H9 (cell line): ENCODE measurements at regions not wholly inside any gene's neighbourhood (a gene's known extent, or its start where the extent isn't known, plus 50 kb on each side); places are given as distances from the start of the nearest gene placed in this dataset.

Source experiments
- DNase-seq: peaks from one replicate; pipeline ENCODE4 v3.0.0-alpha.2; 2017
- H2AFZ ChIP-seq: one replicate; pipeline ENCODE4 v1.6.1; 2013; ENCODE audit warnings: mild to moderate bottlenecking, low read length, control low read depth, moderate library complexity
- H2AK5ac ChIP-seq: 2 replicates; pipeline ENCODE4 v1.6.1; 2013; ENCODE audit warnings: low read length, control low read depth, mixed read lengths; ENCODE audit not compliant: insufficient read length
- H2BK120ac ChIP-seq: one replicate; pipeline ENCODE4 v1.6.1; 2013; ENCODE audit warnings: low read depth, mild to moderate bottlenecking, low read length, control low read depth, inconsistent platforms; ENCODE audit not compliant: poor library complexity, severe bottlenecking
- H2BK12ac ChIP-seq: 2 replicates; pipeline ENCODE4 v1.6.1; 2013; ENCODE audit warnings: low read length, control low read depth, mixed read lengths, low read depth; ENCODE audit not compliant: insufficient read length
- H2BK15ac ChIP-seq: 2 replicates; pipeline ENCODE4 v1.6.1; 2013; ENCODE audit warnings: low read depth, low read length, control low read depth
- H2BK20ac ChIP-seq: one replicate; pipeline ENCODE4 v1.6.1; 2013; ENCODE audit warnings: low read depth, mild to moderate bottlenecking, low read length, control low read depth, inconsistent platforms; ENCODE audit not compliant: poor library complexity, severe bottlenecking
- H2BK5ac ChIP-seq: 2 replicates; pipeline ENCODE4 v1.6.1; 2013; ENCODE audit warnings: low read length, control low read depth, mixed read lengths; ENCODE audit not compliant: insufficient read length
- H3K14ac ChIP-seq: 2 replicates; pipeline ENCODE4 v1.6.1; 2013; ENCODE audit warnings: low read length, control low read depth; ENCODE audit not compliant: insufficient read depth
- H3K18ac ChIP-seq: 2 replicates; pipeline ENCODE4 v1.6.1; 2013; ENCODE audit warnings: low read depth, mild to moderate bottlenecking, mixed read lengths, low read length, control low read depth; ENCODE audit not compliant: insufficient read length
- H3K23ac ChIP-seq: 2 replicates; pipeline ENCODE4 v1.6.1; 2013; ENCODE audit warnings: low read length, control low read depth, mixed read lengths, low read depth; ENCODE audit not compliant: insufficient read length
- H3K23me2 ChIP-seq: 2 replicates; pipeline ENCODE4 v1.6.1; 2013; ENCODE audit warnings: low read depth, mild to moderate bottlenecking, mixed read lengths, low read length, control low read depth; ENCODE audit not compliant: insufficient read length, poor library complexity, severe bottlenecking
- H3K27ac ChIP-seq: 2 replicates; pipeline ENCODE4 v1.5.1; 2013; ENCODE audit warnings: low read length, control low read depth, mixed read lengths, low read depth; ENCODE audit not compliant: insufficient read length
- H3K27me3 ChIP-seq: 2 replicates; pipeline ENCODE4 v1.6.1; 2013; ENCODE audit warnings: low read length, control low read depth, inconsistent platforms; ENCODE audit not compliant: insufficient read depth
- H3K4ac ChIP-seq: 2 replicates; pipeline ENCODE4 v1.6.1; 2013; ENCODE audit warnings: low read depth, mild to moderate bottlenecking, control low read depth, inconsistent platforms, low read length, moderate library complexity
- H3K4me1 ChIP-seq: 2 replicates; pipeline ENCODE4 v1.6.1; 2013; ENCODE audit warnings: low read length, control low read depth, inconsistent platforms; ENCODE audit not compliant: insufficient read depth
- H3K4me2 ChIP-seq: 2 replicates; pipeline ENCODE4 v1.6.1; 2013; ENCODE audit warnings: low read length, control low read depth, mixed read lengths; ENCODE audit not compliant: insufficient read length, insufficient read depth
- H3K56ac ChIP-seq: 2 replicates; pipeline ENCODE4 v1.6.1; 2013; ENCODE audit warnings: low read depth, mild to moderate bottlenecking, mixed read lengths, low read length, control low read depth; ENCODE audit not compliant: insufficient read length
- H3K79me1 ChIP-seq: 2 replicates; pipeline ENCODE4 v1.6.1; 2013; ENCODE audit warnings: low read depth, mild to moderate bottlenecking, moderate library complexity, low read length, control low read depth, inconsistent platforms; ENCODE audit not compliant: insufficient read depth, poor library complexity, severe bottlenecking
- H3K79me2 ChIP-seq: 2 replicates; pipeline ENCODE4 v1.6.1; 2013; ENCODE audit warnings: low read length, control low read depth, inconsistent platforms; ENCODE audit not compliant: insufficient read depth
- H3K9ac ChIP-seq: 2 replicates; pipeline ENCODE4 v1.6.1; 2013; ENCODE audit warnings: low read length, control low read depth, mixed read lengths; ENCODE audit not compliant: insufficient read length; ENCODE audit errors: extremely low read depth
- H3K9me3 ChIP-seq: one replicate; pipeline ENCODE4 v1.6.1; 2013; ENCODE audit warnings: low read depth, low read length, inconsistent platforms; ENCODE audit not compliant: control insufficient read depth
- H3T11ph ChIP-seq: one replicate; pipeline ENCODE4 v1.6.1; 2013; ENCODE audit warnings: mild to moderate bottlenecking, low read length, control low read depth, inconsistent platforms
- H4K20me1 ChIP-seq: one replicate; pipeline ENCODE4 v1.6.1; 2013; ENCODE audit not compliant: control insufficient read depth, insufficient read length, insufficient read depth
- H4K5ac ChIP-seq: 2 replicates; pipeline ENCODE4 v1.6.1; 2013; ENCODE audit warnings: low read depth, mild to moderate bottlenecking, mixed read lengths, low read length, control low read depth; ENCODE audit not compliant: insufficient read length
- H4K8ac ChIP-seq: replicated peaks from 2 replicates; pipeline ENCODE4 v1.6.1; 2013; ENCODE audit warnings: low read length, control low read depth, mixed read lengths, low read depth; ENCODE audit not compliant: insufficient read length
- H4K91ac ChIP-seq: 2 replicates; pipeline ENCODE4 v1.6.1; 2013; ENCODE audit warnings: low read depth, mild to moderate bottlenecking, moderate library complexity, mixed read lengths, low read length, control low read depth; ENCODE audit not compliant: insufficient read length
- H3K27ac Mint-ChIP-seq, 3 experiments: 2 replicates in 2 of 3; 3 replicates in 1 of 3; pipeline ENCODE4 v1.8.0; 2020 to 2021; ENCODE audit warnings: mixed read lengths in 3 of 3, mild to moderate bottlenecking in 1 of 3, moderate library complexity in 1 of 3
- H3K27me3 Mint-ChIP-seq: 2 replicates; pipeline ENCODE4 v1.8.0; 2021; ENCODE audit warnings: low read depth, mild to moderate bottlenecking, moderate library complexity, mixed read lengths
- H3K36me3 Mint-ChIP-seq, 3 experiments: 2 replicates in 2 of 3; 3 replicates in 1 of 3; pipeline ENCODE4 v1.8.0; 2020 to 2021; ENCODE audit warnings: low read depth in 3 of 3, mixed read lengths in 3 of 3; ENCODE audit not compliant: insufficient read depth in 1 of 3
- H3K4me1 Mint-ChIP-seq, 2 experiments: 2 replicates each; pipeline ENCODE4 v1.8.0; 2020; ENCODE audit warnings: mixed read lengths in 2 of 2
- H3K4me3 Mint-ChIP-seq, 2 experiments: 2 replicates in 1 of 2; 3 replicates in 1 of 2; pipeline ENCODE4 v1.8.0; 2020 to 2021; ENCODE audit warnings: mild to moderate bottlenecking in 2 of 2, mixed read lengths in 2 of 2, moderate library complexity in 1 of 2
- H3K9me3 Mint-ChIP-seq, 2 experiments: 2 replicates in 1 of 2; 3 replicates in 1 of 2; pipeline ENCODE4 v1.8.0; 2020; ENCODE audit warnings: mild to moderate bottlenecking in 2 of 2, mixed read lengths in 2 of 2, moderate library complexity in 1 of 2
- CTCF ChIP-seq: fragments of 200-600 bp; sonication (generic); conservative IDR thresholded peaks from 3 replicates; pipeline ENCODE4 v1.8.0; 2021; ENCODE audit warnings: antibody characterized with exemption, mild to moderate bottlenecking
- WGBS: extraction: QIAGEN DNeasy Blood & Tissue Kit; methylation state at CpG from one replicate; pipeline ENCODE4 v1.1.7; 2013; ENCODE audit warnings: missing lambda C conversion rate, low lambda C conversion rate, mixed read lengths; ENCODE audit not compliant: insufficient read length; ENCODE audit errors: extremely low coverage; 5-methylcytosine and 5-hydroxymethylcytosine counted together

GRCh38 chr19:31559494-31559893 lies 210.3 kb upstream of the TSHZ3 start:
- Histone ChIP-seq H2BK12ac (no peak overlapping the region), H3K56ac (no peak overlapping the region), H4K8ac (no peak overlapping the region), H3K4me1 (no peaks in the 10 kb centered on the region; the same call in 1 of the 2 replicates), H4K91ac (no peak overlapping the region), H3K79me1 (no peaks in the 10 kb centered on the region), H2BK5ac (no peak overlapping the region), H3K9me3 (peaks cover 15% of the 10 kb centered on the region), H3T11ph (no peak overlapping the region), H3K23ac (no peak overlapping the region), H3K14ac (no peak overlapping the region), H4K5ac (no peak overlapping the region), H2AK5ac (no peak overlapping the region), H2BK15ac (no peak overlapping the region), H3K9ac (no peak overlapping the region), H3K27me3 (no peaks in the 10 kb centered on the region), H3K23me2 (no peaks in the 10 kb centered on the region), H2BK120ac (no peak overlapping the region), H3K79me2 (no peaks in the 10 kb centered on the region), H3K4ac (no peak overlapping the region), H2AFZ (no peak overlapping the region), H4K20me1 (no peaks in the 10 kb centered on the region), H3K18ac (no peak overlapping the region), H2BK20ac (no peak overlapping the region), H3K27ac (no peak overlapping the region), H3K4me2 (no peak overlapping the region)
- no peak for TF ChIP-seq CTCF
- Mint-ChIP-seq H3K4me3 (no peak overlapping the region), H3K4me1 (peaks cover 17 to 18% of the 10 kb centered on the region in 2 experiments), H3K27me3 (no peaks in the 10 kb centered on the region; the same call in 1 of the 2 replicates), H3K9me3 (peaks cover 17 to 20% of the 10 kb centered on the region in 2 experiments), H3K36me3 (peaks cover 0 to 18% (median 6%) of the 10 kb centered on the region in 3 experiments), H3K27ac (no peak overlapping the region)
- DNase-seq = no peak
- WGBS = no CpG with 5 or more reads among the region's 3 CpGs
